GM19240 (cell line): ENCODE measurements at regions not wholly inside any gene's neighbourhood (a gene's known extent, or its start where the extent isn't known, plus 50 kb on each side); places are given as distances from the start of the nearest gene placed in this dataset.
"Not testable (repeated sequence)": the region's sequence is repeated elsewhere in the genome, so short reads cannot be mapped to it uniquely, and the experiment has no call there.

Experiments
- DNase-seq: peaks from one replicate; pipeline ENCODE4 v3.0.0; 2011; ENCODE audit warnings: low spot score; ENCODE audit not compliant: insufficient read length

DNA sequence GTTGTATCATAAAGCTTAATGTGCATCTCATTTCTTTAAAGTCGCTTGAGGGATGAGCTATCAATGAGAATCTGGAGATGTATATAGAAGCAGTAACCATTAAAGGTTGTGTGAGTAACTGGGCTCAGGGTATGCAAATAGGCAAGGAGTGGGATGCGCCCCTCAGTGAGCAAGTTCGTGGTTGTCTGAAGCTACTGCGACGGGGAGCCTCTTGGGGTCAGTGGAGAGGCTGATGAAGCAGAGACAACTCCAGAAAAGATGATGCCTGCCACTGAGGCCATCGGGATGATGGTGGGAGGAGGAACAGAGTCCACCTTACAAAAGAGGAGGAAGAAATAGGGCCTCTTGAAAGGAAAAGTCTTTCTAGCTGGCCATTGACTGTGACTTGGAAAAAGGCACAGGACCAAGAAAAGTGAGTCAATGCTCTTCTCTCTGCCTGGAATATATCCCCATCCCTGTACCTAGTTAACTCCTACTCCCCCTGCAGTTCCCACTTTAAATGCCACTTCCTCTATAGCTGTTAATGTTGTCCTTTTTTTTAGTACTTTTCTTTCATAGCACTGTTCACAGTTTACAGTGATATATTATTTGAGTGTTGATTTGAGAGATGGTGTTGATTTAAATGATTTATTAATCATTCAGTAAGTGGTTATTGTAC, 51.4 kb upstream of the LSM6 start:
- no peak for DNase-seq

DNA sequence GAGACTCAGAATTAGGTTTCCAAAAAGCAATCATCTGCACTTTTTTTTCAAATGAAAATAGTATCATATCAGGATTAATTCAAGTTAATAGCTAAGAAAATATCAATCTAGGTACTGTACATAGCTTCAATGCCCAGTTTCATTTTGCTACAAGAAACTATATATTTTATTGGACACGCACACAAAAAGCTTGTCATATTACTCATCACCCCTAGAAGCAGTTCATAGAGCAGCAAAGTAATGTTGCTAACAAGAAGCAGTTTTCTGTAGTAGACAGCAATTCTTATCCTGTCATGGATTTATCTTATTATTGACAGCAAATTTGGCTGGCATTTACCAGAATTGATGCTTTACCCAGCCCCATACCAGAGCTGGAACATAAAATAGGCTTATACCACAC, 52.3 kb upstream of the LSM6 start:
- DNase-seq, result no peak

DNA sequence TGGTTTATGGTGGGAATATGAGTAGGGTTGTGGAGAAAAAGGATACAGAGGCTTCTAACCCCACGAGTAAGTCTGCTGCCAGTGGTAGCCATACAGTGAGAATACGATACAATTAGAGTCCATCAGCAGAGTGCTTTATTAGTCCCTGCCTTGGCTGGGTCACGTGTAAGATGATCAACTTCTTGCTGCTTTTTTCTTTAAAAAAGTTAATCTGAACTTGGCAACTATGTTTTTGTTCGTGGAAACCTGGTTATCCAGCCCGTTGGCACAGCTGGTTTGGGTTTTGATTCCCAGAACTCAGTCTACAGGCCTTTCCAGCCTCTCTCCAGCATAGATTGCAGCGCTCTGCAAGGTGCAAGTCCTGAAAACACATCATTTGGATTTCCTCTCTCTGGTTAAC, 53.1 kb upstream of the LSM6 start:
- no peak for DNase-seq

DNA sequence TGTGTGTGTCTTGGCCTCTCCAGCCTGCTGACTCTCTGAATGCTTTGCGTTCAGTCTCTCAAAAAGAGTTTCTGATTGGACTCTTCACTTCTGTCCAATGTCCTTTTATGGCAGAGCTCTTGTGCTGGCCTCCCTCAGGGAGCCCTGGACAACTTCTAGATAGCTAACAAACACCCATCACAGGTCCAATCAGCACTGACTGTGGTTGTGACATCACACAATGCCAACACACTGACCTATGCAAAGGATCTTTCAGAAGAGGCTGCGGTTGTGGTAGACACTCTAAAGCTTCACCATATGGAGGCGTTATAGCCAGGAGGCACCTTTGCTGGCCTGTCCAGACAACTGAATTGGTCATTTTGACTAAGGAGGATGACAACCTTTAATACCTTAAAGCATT, 53.8 kb upstream of the LSM6 start:
- DNase-seq, result no peak

DNA sequence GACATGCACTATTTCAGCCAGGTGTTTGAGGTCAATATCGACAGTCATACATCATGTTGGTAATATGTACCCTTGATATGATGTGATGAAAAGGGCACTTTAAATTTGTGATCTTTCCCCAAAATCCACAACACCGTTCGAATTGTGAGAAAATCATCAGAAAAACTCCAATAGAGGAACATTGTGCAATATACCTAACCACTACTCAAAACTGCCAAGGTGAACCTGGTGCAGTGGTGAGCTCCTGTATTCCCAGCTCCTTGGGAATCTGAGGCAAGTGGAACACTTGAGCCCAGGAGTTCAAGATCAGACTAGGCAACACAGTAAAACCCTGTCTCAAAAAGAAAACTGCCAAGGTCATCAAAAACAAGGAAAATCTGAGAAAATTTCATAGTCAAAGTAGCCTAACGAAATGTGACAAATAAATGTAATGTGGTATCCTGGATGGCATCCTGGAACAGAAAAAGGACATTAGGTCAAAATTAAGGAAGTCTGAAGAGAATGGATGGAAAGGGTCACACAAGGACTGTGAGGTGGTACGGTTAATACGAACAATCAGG, 55.6 kb upstream of the LSM6 start:
- DNase-seq, result no peak

DNA sequence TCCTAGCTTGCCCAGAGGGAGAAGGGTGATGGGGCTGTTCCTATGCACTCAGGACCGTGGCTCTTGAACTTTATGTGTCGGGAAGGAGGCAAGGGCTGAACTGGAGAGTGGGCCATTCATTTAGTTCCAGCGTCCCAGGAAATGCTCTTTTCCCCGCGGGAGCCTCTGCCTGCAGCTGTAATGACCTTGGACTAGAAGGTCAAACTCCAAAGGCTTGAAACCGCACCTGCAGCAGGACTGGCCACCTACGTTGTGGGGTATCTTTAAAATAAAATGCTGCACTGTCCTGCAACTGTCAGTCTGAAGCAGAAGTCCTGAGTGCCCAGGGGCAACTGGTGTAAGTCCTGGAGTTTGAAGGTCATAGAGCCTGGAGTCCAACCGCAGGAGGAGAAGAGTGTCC, 61.5 kb upstream of the LSM6 start:
- no peak for DNase-seq

DNA sequence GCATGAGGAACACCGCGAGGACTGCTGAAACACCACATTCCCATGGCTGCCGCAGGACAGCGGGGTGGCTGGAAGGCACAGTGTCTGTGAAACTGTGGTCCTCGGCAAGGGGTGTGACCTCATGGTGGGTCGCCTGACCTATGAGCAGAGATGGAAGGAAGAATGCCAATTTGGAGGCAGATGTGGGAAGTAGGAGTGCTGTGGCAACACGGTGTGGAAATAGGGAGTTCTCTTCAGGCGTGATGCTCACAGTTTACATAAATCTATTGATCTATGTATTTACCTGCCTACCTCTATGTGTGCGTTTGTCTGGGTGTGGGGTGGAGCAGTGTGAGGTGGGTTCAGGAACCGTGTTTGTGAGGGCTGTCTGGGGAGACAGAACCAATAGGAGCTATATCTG, 62.3 kb upstream of the LSM6 start:
- no peak for DNase-seq

DNA sequence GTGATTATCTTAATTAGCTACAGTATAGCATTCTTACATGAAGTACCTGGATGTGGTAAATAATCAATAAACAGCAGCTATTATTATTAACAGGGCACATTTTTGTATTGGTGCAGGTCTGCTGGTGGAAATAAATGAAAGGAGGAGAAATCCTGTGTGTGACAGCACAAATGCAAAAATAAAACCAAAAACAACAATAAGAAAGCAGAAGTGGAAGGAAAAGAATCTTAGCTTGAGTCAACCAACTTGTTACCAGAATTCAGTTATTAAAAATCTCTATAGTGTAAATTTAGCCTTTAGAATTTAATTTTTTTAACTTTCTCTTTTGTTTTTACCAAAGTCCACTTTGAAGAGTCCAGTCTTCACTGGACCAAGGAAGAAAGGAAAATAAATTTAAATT, 63.1 kb upstream of the LSM6 start:
- DNase-seq, result no peak

DNA sequence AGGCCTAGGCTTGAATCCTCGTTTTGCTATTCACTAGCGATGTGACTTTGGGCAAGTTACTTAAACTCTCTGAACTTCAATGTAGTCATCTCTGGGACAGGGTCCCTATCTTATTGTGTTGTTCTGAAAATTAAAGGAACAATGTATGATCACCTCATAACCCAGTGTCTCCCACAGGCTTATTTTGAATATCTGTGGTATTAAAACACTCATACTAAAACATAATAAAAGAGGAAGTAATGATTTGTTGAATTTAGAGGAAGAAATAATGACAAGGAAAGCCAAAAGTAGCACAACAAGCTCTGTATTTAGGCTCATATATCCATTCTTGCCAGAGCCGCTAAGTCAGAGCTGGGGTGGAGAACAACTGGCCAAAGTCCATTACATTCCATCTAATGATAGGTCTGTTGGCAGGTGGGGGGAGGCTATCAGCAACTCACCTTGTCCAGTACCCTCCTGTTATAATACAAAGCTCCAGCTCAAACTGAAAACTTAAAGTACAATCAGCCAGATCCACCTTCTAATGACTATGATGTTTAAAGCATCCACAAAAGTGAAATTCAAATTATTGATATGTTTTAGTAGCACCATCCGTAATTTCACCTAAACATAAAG, 64.5 kb upstream of the LSM6 start:
- no peak for DNase-seq

DNA sequence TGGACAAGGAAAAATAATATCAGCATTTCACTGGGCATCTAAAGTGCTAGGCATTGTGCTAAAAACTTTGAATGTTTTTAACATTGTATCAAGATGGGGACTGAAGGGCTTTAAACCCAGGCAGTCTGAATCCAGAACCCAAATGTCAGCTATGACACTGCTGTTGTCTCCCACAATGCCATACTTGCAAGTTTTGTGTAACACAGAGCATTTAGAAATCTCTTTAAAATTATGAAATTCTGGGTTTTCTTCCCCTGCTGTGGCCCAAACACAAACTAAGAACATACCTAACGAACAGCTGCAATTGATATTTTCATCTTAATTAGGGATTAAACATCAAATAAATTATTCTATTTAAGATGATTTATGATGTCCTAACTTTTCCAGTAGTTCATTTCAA, 66.8 kb upstream of the LSM6 start:
- DNase-seq, result no peak

DNA sequence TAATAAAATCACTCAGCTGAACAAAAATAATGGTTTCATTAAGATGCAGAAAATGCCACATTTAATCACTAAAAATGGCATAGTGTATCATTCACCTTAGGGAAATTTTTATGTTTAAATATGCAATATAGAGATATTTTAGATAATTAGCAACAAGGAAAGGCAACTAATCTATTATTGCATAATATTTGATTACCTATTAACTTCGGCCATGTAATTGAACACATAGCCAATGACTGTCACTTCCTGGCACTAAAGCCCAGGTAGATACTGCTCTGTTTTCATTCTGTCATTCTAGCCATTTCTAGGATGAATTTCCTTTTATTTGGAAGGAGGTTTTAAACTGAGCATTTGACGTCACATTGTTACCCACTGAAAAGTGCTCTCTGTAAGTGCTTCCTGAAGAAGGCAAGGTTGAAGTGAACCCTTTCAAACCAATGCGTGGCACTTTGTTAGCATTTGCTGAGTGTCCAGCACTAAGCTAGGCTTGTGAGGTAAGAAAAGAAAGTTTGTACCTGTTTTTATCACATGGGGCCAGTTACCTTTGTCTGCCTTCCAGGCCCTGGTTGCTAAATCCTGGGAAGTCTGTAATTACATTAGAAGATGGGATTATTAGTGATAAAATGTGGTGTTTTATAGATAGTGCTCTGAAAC, 67.8 kb upstream of the LSM6 start:
- no peak for DNase-seq

DNA sequence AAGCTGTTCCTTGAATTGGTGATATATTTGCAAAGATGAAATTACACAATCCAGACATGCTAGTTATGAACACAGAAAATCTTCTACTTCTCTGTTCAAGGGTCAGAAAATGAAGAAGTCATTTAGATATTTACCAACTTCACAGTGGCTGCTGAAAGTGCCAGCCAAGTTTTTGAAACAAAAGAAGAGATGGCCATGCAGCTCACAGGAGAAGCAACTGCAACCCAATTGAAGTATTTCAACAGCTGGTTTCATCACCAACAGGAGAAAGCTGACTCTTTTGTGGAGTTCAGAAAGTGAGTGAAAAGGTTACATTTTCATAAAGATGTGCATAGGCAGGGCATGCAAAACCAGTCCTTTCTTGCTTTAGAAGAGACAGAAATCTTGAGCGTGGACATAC, 70.1 kb upstream of the LSM6 start:
- no peak for DNase-seq

DNA sequence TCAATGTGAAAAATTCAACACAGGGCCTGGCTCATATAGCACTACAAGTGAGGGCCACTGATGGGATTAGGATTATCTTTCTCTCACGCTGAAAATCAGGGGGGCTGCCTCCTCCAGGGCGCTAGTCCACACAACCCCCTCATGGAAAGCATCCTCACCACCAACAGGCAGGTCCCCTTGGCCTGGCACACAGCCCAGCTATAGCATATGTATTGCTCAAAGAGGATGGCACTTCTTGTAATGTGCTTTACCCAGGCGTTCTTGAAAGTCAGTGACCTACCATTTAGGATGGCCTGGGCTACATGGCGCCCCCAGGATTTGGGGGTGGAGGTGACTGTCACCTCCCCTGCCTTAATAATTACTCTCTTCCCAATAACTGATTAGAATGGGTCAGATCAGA, 71.0 kb upstream of the LSM6 start:
- no peak for DNase-seq

DNA sequence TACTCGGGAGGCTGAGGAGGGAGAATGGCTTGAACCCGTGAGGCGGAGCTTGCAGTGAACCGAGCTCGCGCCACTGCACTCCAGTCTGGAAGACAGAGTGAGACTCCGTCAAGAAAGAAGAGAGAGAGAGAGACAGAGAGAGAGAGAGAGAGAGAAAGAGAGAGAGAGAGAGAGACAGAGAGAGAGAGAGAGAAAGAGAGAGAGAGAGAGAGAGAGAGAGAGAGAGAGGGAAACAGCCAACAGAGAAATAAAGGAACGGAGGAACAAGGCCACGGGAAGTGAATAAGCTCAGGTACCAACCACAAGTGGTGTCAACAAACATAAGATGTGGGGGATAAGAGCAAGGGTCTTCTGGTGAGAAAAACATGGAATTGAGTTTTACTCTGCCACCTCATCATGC, 71.5 kb upstream of the LSM6 start:
- DNase-seq, result not testable (repeated sequence)

DNA sequence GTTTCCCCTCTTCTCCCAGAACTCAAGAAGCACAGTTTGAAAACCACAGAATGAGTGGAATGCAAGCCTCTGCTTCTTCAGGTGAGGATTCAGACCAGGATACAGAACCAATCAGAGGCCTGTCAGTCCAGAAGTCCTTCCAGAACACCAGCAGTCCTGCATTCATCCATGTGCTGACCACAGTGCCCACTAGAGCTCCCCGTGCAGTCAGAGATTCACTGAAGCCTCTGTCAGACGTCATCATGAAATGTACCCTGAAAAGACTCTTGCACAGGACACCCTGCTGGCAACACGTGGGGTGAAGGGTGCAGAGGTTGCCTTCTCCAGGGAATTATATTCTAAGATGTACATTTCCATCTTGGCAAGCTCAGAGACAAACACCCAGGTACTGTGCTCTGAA, 75.9 kb upstream of the LSM6 start:
- DNase-seq, result no peak

DNA sequence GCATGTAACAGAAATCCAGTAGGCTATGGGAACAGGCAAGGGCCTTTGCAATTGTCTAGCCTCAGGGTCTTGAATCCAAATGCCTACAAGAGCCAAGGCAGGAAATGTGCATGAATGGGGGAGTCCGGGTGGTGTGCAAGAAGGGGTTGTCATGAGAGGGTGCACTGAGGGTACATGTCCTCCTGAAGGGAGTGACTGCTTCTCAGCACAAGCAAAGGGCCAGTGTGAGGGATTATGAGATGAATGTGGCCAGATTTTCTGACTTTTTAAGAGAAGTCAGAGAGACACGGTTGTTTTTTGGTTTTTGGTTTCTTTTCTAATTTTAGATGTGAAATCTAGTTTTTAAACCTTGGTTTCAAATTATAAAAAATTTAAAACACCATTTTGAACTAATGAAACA, 76.5 kb upstream of the LSM6 start:
- no peak for DNase-seq

DNA sequence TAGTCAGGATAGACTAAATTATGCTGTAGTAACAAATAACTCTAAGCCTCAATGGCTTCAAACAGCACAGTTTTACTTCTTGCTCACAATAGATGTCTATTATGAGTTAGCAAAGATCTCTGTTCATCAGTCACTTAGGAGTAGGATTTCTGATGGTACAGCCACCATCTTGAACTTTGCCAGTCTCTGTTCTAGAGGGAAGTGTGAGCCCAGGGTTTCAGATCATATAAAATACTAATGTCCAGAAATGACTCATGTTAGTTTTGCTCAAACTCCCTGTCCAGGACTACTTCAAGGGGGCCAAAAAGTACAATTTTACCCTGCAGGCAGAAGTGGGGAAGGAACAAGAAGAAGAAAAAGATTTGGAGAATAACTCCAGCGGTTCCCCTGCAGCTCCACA, 77.1 kb upstream of the LSM6 start:
- no peak for DNase-seq

DNA sequence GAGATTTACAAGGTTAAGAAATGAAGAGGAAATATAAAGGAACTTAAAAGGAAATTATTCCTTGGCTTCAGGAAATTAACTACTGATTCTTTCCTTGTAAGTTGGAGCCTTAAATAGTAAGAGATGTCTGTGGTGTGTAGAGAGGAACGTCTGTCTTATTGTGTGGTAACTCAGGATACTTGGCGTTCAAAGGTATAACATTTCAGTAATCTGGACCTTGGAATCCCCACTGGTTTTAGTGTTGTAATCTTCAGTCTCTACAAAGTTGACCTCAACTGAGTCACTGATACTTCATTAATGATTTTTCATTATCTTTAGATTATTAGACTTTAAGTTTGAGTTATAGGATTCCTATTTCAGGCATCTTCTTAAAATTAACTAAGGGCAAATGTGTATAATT, 79.1 kb upstream of the LSM6 start:
- no peak for DNase-seq

DNA sequence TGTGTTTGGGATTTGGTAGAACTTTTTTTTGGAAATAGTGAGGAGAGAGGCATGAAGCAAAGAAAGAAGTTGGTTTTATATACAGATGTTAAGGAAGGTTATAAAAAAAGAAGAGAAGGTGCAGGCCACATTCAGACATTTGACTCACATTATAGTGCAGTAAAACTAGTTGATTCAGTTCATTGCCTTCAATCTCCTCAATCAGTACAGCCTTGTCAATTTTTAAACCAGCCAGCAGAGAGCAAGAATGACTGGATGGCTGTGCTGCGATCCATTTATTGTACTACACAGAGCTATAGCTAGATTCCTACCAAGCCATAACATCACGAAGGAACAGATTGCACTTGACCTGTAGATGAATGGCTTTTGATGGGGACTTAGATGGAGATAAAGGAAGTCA, 79.7 kb upstream of the LSM6 start:
- DNase-seq, result no peak

DNA sequence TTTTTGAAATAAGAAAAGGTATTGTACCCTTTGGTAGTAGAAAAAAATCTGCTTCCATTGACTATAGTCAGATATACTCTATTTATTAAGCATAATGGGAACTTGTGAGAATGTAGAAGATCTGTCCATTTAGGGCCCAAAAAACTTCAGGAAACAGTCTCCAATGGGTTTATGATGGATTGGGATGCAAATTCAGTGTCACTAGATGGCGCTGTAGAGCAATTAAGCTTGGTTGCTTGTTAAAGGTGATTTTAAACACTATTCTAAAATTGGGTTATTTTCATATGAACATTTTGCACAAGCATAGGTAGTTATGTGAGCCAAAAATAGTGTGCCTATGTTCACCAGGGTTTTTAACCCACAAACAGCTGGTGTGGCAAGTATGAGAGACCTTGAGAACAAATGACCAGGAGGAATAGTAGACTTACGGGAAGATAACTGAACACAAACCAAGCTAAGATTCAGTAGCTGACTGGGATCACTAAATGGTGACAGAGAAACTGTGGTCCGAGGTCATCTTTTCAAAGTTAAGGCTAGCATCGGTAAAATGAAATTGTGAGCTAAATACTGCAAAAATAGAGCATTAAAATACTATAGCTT, 80.3 kb upstream of the LSM6 start:
- no peak for DNase-seq

DNA sequence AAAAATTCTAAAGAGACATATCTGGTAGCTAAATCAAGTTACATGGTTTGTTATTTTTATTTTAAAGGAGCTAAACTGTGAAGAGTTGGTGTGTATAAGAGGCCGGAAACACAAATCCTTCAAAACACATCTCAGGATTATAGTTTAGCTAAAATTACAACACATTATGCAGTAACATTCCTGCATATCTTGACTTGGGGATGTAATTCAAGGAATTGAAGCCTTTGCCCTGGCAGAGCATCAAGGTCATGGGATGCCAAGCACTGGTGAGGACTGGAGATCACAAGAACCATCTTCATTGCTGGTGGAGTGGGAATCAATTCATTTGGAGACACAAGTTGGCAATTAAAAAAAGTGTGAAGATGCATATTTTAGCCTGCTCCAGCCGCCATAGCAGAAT, 86.8 kb upstream of the LSM6 start:
- DNase-seq, result no peak

DNA sequence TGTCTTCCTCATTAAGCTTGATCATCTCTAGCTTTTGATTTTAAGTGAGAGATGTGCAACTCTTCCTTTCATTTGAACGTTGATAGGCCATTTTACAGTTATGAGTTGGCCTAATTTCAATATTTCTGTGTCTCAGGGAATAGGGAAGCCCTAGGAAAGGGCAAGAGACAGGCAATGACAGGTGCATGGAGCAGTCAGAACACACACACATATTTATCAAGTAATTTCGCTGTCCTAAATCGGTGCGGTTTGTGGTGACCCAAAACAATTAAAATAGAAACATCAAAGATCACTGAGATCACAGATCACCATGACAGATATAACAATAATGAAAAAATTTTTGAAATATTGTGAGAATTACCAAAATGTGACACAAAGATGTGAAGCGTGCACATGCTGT, 87.7 kb upstream of the LSM6 start:
- DNase-seq, result no peak

DNA sequence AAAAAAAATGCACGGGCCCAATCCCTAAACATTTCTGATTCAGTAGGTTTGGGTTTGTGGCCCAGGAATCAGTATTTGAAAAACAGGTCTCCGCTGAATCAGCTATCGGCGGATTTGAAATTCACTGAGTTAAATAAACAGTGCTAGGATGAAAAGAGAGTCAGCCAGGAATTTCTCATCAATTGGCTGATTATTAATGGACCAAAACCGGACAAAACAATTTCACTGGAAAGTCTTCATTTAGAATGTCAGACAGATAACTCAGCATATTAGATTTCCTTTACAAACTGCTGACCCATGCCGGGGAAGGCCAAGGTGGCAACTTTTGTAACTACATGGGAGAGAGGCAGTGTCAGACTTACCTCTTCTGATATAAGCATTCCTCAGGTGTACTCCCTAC, 99.4 kb upstream of the LSM6 start:
- DNase-seq, result no peak
